Muscle of arm (tissue), 1 donor: ENCODE measurements at regions not wholly inside any gene's neighbourhood (a gene's known extent, or its start where the extent isn't known, plus 50 kb on each side); places are given as distances from the start of the nearest gene placed in this dataset.
"Not testable (repeated sequence)": the region's sequence is repeated elsewhere in the genome, so short reads cannot be mapped to it uniquely, and the experiment has no call there.

ENCODE experiments used
- DNase-seq: peaks from one replicate; pipeline ENCODE4 v3.0.0-alpha.2; 2013

DNA sequence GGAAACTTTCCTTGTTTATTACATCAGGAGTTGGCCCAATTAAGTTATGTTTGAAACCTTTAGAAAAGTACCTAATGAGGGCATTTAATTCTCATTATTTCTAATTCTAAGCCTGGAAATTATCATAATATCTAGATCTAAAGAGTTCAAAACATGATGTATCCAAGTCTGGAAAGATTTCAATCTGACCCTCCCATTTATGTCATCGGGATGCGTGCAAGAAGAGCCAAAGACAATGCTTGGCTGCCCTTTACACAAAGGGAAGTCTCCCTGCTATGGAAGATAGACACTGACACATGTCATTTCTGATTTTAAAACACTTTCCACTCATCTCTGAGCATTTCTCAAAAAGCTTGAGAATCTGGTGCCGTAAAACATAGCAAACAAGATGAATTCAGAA lies 222.4 kb downstream of the ANTXR2 start:
- no peak for DNase-seq

GRCh38 chr4:79848329-79848728 lies 224.7 kb downstream of the ANTXR2 start:
- DNase-seq, result no peak

GRCh38 chr4:79847411-79847810 lies 225.6 kb downstream of the ANTXR2 start:
- no peak for DNase-seq

- DNase-seq, result no peak
These were observed 230.9 kb downstream of the ANTXR2 start for GRCh38 chr4:79842162-79842561.

- peak; percentile 71 for DNase-seq
These were observed 239.2 kb downstream of the ANTXR2 start for GRCh38 chr4:79833857-79834256.

DNA sequence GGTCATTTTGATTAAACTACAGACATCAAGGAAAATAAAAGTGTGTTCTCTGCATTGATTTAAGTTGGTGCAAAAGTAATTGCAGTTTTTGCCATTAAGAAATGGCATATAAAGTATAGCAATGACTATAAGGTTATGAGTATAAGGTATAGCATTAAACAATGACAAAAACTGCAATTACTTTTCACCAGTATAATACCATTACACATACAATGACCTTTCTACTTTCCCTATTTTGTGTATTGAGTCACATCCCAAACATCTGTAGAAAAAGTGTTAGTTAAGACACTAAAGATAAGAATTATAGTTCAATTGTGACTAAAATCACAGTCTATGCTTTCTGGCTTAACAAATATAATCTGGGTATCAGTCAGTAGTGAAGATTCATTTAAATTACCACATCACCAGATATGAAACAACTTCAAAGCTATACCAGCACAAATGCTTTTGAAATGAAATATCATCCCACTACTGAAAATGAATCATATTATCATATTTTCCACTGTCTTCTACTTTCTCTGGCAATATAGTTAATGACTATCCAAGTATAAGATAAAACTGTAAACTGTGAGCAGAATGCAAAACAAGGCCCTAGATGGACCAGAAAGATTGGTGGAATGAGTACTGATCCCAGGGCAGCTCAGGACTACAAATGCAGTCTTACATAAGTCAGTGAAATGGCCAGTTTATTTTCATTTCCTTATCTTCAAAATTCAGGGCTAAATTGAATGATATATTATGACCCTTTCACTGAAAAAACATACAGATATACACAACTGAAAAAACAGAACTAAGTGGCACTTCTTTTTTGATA lies 241.1 kb downstream of the ANTXR2 start:
- no peak for DNase-seq

DNA sequence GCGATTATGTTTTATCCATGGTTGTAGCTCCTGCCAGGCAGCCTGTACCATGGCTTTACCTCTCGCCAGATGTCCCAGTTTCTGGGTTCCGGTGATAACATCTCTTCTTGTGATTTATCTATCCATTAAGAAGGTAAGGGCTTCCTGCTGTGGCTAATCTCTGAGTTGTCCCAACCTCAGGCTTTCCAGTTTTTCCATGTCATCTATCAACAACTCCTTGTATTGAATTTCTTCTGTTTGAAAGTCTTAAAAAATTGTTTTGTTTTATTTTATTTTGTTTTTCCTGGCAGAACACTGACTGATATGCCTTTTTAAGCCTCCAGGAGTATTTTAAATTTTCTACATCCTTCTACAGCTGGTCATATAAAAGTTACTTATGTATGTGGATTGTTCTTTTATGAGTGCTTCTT lies 241.9 kb downstream of the ANTXR2 start:
- DNase-seq, result no peak

- DNase-seq, result no peak
These were observed 245.7 kb downstream of the ANTXR2 start for GRCh38 chr4:79827283-79827682.

GRCh38 chr4:79823148-79823763 lies 249.8 kb downstream of the ANTXR2 start:
- peak; percentile 39 for DNase-seq

- no peak for DNase-seq
These were observed 252.6 kb downstream of the ANTXR2 start for GRCh38 chr4:79820427-79820826.

GRCh38 chr4:79807933-79808332 lies 265.1 kb downstream of the ANTXR2 start:
- not testable (repeated sequence) for DNase-seq

- DNase-seq, result no peak
These were observed 275.0 kb downstream of the ANTXR2 start for GRCh38 chr4:79798047-79798446.

DNA sequence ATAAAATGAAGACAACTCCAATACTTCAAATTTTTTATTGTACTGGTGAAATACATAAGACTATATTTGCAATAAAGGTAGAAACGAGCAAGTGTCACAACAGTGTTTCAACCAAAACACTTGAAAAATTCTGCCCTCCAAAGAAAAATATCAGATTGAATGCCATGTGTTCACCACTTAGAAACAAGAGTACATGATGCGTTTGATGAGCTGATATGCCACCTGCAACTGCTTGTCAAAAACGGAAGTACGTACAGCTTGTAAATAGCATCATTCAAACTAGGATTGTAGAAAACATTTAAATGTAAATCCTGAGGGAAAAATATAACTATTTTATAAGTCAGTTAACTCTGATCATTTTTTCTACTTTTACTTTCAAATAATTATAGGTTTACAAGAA lies 276.1 kb downstream of the ANTXR2 start:
- no peak for DNase-seq

GRCh38 chr4:79788884-79789283 lies 284.1 kb downstream of the ANTXR2 start:
- DNase-seq, result no peak

DNA sequence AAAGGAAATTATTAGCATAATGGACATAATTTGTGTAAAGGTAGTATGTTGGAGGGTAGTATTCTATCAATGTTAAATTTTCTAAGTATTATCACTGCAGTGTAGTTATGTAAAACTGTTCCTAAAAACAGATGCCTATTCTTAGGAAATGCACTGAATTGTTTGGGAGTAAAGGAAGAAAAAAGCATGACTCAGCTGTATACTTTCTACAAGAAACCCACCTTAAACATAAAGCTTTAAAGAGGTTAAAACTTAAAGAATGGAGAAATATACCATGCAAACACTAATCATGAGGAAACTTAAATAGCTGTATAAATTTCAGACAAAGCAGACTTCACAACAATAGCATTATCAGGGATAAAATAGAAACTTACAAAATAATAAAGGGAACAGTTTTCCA lies 292.9 kb downstream of the ANTXR2 start:
- no peak for DNase-seq

- no peak for DNase-seq
These were observed 300.5 kb downstream of the ANTXR2 start for GRCh38 chr4:79772510-79772909.

DNA sequence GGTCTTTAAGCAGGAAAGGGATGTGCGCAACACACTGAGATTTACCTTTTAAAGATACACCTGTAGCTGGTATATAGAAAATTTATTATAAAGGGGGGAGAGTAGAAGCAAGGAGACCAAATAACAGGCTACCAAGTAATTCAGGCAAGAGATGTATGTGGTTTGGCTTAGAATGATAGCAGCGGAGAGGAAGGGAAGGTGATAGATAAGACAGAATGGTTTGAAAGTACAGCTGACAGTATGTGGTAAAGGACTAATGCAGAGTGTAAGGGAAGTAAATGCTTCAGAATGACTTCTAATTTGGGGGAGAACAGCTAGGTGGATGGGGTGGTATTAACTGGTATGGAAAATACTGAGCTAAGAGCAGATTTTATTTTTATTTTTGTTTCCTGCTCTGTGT lies 308.9 kb downstream of the ANTXR2 start:
- DNase-seq, result no peak

DNA sequence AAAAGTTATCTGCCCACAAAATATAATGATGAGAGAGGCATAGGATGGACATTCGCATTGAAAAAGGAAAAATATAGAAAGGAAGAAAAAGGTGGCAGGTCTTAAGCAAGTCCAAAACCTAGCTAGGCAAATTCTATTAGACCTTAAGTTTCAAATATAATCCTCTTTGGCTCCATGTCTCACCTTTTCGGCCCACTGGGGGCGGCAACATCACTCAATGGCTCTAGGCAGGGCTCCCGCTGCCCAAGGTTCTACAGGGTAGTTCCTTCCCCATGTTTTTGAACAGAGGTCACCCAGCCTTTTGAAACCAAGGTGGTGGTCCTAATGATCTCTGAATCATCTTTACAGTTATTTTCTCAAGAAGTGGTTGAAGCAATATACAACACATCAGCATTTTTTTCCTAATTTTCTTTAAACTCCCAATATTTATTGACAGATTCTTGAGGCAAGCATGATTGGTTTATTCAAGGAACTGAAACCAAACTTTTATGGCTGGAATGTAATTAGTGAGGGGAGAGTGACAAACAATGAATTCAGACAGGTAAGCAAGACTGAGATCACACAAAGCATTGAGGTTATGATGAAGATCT lies 309.4 kb downstream of the ANTXR2 start:
- no peak for DNase-seq

GRCh38 chr4:79759793-79760192 lies 313.2 kb downstream of the ANTXR2 start:
- peak; percentile 33 for DNase-seq

DNA sequence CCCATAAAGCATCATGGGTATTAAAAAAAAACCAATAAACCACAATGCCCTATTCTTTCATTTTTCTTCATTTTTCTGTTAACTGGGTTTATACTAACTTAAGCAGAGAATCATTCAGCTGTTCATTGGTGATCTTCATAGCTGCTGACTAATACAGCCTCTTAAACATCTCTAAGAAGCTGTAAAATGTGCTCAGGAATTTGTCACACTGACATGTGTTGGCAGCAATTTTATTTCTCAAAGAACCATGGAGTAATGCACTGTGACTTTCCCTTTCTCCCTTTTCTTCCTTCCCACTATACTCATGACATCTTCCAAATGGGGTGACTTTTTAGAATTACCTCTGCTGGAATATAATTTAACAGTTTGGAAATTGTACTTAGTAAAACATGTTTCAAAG lies 315.4 kb downstream of the ANTXR2 start:
- DNase-seq, result no peak

- DNase-seq, result no peak
These were observed 316.7 kb downstream of the ANTXR2 start for GRCh38 chr4:79756140-79756895.

- DNase-seq, result no peak
These were observed 324.2 kb downstream of the ANTXR2 start for GRCh38 chr4:79748835-79749234.

GRCh38 chr4:79747252-79747651 lies 325.8 kb downstream of the ANTXR2 start:
- no peak for DNase-seq
